UCSD-AML1 (cell line): ENCODE measurements at regions not wholly inside any gene's neighbourhood (a gene's known extent, or its start where the extent isn't known, plus 50 kb on each side); places are given as distances from the start of the nearest gene placed in this dataset.
"Not testable (repeated sequence)": the region's sequence is repeated elsewhere in the genome, so short reads cannot be mapped to it uniquely, and the experiment has no call there.

Experiments
- DNase-seq: peaks from one replicate; lab custom pipeline; 2025; ENCODE audit not compliant: unreplicated experiment; lab: John Stamatoyannopoulos, UW

GRCh38 chr10:124190476-124190875 is 97.1 kb upstream of the CHST15 start:
- DNase-seq: not testable (repeated sequence)

GRCh38 chr10:124186956-124187355 is 93.6 kb upstream of the CHST15 start:
- no peak for DNase-seq

- DNase-seq: no peak
Measured at GRCh38 chr10:124185084-124185483, 91.7 kb upstream of the CHST15 start.

GRCh38 chr10:124184208-124184830 is 90.9 kb upstream of the CHST15 start:
- DNase-seq: no peak

- no peak for DNase-seq
Measured at GRCh38 chr10:124183617-124184016, 90.2 kb upstream of the CHST15 start.

GRCh38 chr10:124182088-124182541 is 88.7 kb upstream of the CHST15 start:
- no peak for DNase-seq

GRCh38 chr10:124181656-124182055 is 88.3 kb upstream of the CHST15 start:
- DNase-seq: no peak

- no peak for DNase-seq
Measured at GRCh38 chr10:124180947-124181549, 87.7 kb upstream of the CHST15 start.

- no peak for DNase-seq
Measured at GRCh38 chr10:124180044-124180745, 86.8 kb upstream of the CHST15 start.

GRCh38 chr10:124179308-124180043 is 86.1 kb upstream of the CHST15 start:
- no peak for DNase-seq

GRCh38 chr10:124177180-124177518 is 83.8 kb upstream of the CHST15 start:
- DNase-seq: no peak

GRCh38 chr10:124176349-124177179 is 83.2 kb upstream of the CHST15 start:
- no peak for DNase-seq

- no peak for DNase-seq
Measured at GRCh38 chr10:124175701-124176348, 82.4 kb upstream of the CHST15 start.

GRCh38 chr10:124174673-124175645 is 81.6 kb upstream of the CHST15 start:
- DNase-seq: no peak

- no peak for DNase-seq
Measured at GRCh38 chr10:124174071-124174566, 80.7 kb upstream of the CHST15 start.

GRCh38 chr10:124173298-124173900 is 80.0 kb upstream of the CHST15 start:
- no peak for DNase-seq

GRCh38 chr10:124172181-124172916 is 79.0 kb upstream of the CHST15 start:
- DNase-seq: no peak

- DNase-seq: no peak
Measured at GRCh38 chr10:124171561-124171960, 78.2 kb upstream of the CHST15 start.
